IMR-90 (cell line): ENCODE measurements at regions not wholly inside any gene's neighbourhood (a gene's known extent, or its start where the extent isn't known, plus 50 kb on each side); places are given as distances from the start of the nearest gene placed in this dataset.
A peak's percentile ranks its signal among the peaks of the same experiment; 100 is the strongest.

ENCODE experiments used
- ATAC-seq: fragments of 200-7000 bp; cut with Tn5 transposase; 2 replicates; pipeline ENCODE4 v1.9.1; 2020; ENCODE audit warnings: low read depth, mild to moderate bottlenecking, moderate library complexity
- BruUV-seq: library from RNA; stranded (reverse); fragments of 400-500 nt; replicated peaks from 2 replicates; lab custom pipeline; 2021; lab: Mats Ljungman, UMichigan
- CTCF ChIA-PET: fragments of 300-600 bp; formaldehyde crosslinking; extraction: SDS; loops from one replicate; lab custom pipeline; 2021; ENCODE audit warnings: antibody characterized with exemption; lab: Yijun Ruan, JAX
- POLR2A ChIA-PET: fragments of 300-600 bp; sonication (Branson Sonifier 250); formaldehyde crosslinking; loops from one replicate; lab custom pipeline; 2022; ENCODE audit warnings: antibody characterized with exemption; ENCODE audit not compliant: unreplicated experiment; lab: Charles Lee
- DNase-seq: peaks from one replicate; pipeline ENCODE4 v3.0.0; 2013
- H2AFZ ChIP-seq: replicated peaks from 2 replicates; pipeline ENCODE3; 2013; ENCODE audit warnings: low read length, mild to moderate bottlenecking; ENCODE audit not compliant: poor library complexity
- H2AK5ac ChIP-seq: 2 replicates; pipeline ENCODE4 v1.6.1; 2013; ENCODE audit warnings: low read depth, low read length, inconsistent platforms
- H2AK9ac ChIP-seq: replicated peaks from 2 replicates; pipeline ENCODE3; 2013; ENCODE audit warnings: mild to moderate bottlenecking, low read depth, low read length, moderate library complexity; ENCODE audit not compliant: poor library complexity
- H2BK120ac ChIP-seq: 2 replicates; pipeline ENCODE4 v1.6.1; 2013; ENCODE audit warnings: low read depth, low read length, inconsistent platforms
- H2BK15ac ChIP-seq: 3 replicates; pipeline ENCODE4 v1.6.1; 2013; ENCODE audit warnings: low read depth, low read length, inconsistent platforms
- H2BK20ac ChIP-seq: 2 replicates; pipeline ENCODE4 v1.6.1; 2013; ENCODE audit warnings: low read depth, mild to moderate bottlenecking, inconsistent platforms, low read length, moderate library complexity
- H2BK5ac ChIP-seq: 2 replicates; pipeline ENCODE4 v1.6.1; 2013; ENCODE audit warnings: mild to moderate bottlenecking, low read depth, low read length, inconsistent platforms; ENCODE audit not compliant: poor library complexity, severe bottlenecking
- H3K14ac ChIP-seq: replicated peaks from 2 replicates; pipeline ENCODE4 v1.6.1; 2013; ENCODE audit warnings: low read depth, low read length, inconsistent platforms
- H3K18ac ChIP-seq: 2 replicates; pipeline ENCODE4 v1.6.1; 2013; ENCODE audit warnings: low read depth, low read length, control low read depth
- H3K23ac ChIP-seq: 2 replicates; pipeline ENCODE4 v1.6.1; 2013; ENCODE audit warnings: low read depth, low read length, inconsistent platforms
- H3K27ac ChIP-seq: 2 replicates; pipeline ENCODE4 v1.5.1; 2013; ENCODE audit warnings: mild to moderate bottlenecking, control low read depth, low read length; ENCODE audit not compliant: insufficient read depth
- H3K27me3 ChIP-seq: 2 replicates; pipeline ENCODE4 v1.6.1; 2013; ENCODE audit warnings: low read length; ENCODE audit not compliant: control insufficient read depth, insufficient read depth
- H3K36me3 ChIP-seq: 2 replicates; pipeline ENCODE4 v1.6.1; 2013; ENCODE audit warnings: low read length, mixed read lengths; ENCODE audit not compliant: control insufficient read depth, insufficient read depth
- H3K4ac ChIP-seq: 2 replicates; pipeline ENCODE4 v1.6.1; 2013; ENCODE audit warnings: low read depth, low read length, inconsistent platforms
- H3K4me1 ChIP-seq: 2 replicates; pipeline ENCODE4 v1.6.1; 2013; ENCODE audit warnings: low read length, mixed read lengths; ENCODE audit not compliant: control insufficient read depth, insufficient read depth
- H3K4me2 ChIP-seq: 2 replicates; pipeline ENCODE4 v1.6.1; 2013; ENCODE audit warnings: low read depth, mild to moderate bottlenecking, control low read depth, low read length, moderate library complexity
- H3K4me3 ChIP-seq: 2 replicates; pipeline ENCODE4 v1.5.1; 2013; ENCODE audit warnings: low read depth, mild to moderate bottlenecking, control low read depth, low read length, moderate library complexity; ENCODE audit not compliant: insufficient read depth
- H3K56ac ChIP-seq: 2 replicates; pipeline ENCODE4 v1.6.1; 2013; ENCODE audit warnings: low read length, inconsistent platforms; ENCODE audit not compliant: insufficient read depth; ENCODE audit errors: extremely low read depth
- H3K79me1 ChIP-seq, 2 experiments: 2 replicates each; pipeline ENCODE4 v1.6.1; 2013; ENCODE audit warnings: low read length in 2 of 2, inconsistent platforms in 1 of 2, low read depth in 1 of 2
- H3K9ac ChIP-seq: 2 replicates; pipeline ENCODE4 v1.6.1; 2013; ENCODE audit warnings: low read depth, low read length, control low read depth
- H3K9me1 ChIP-seq: 2 replicates; pipeline ENCODE4 v1.6.1; 2013; ENCODE audit warnings: low read length, inconsistent platforms; ENCODE audit not compliant: insufficient read depth
- H3K9me3 ChIP-seq: 2 replicates; pipeline ENCODE4 v1.6.1; 2013; ENCODE audit warnings: low read length; ENCODE audit not compliant: control insufficient read depth, insufficient read depth
- H4K20me1 ChIP-seq: 2 replicates; pipeline ENCODE4 v1.6.1; 2013; ENCODE audit warnings: low read length, inconsistent platforms; ENCODE audit not compliant: insufficient read depth
- H4K5ac ChIP-seq: 2 replicates; pipeline ENCODE4 v1.6.1; 2013; ENCODE audit warnings: mild to moderate bottlenecking, low read depth, low read length, control low read depth
- H4K8ac ChIP-seq, 2 experiments: 2 replicates each; pipeline ENCODE4 v1.6.1; 2013; ENCODE audit warnings: low read depth in 2 of 2, low read length in 2 of 2, control low read depth in 1 of 2, inconsistent platforms in 1 of 2
- H4K91ac ChIP-seq: 2 replicates; pipeline ENCODE4 v1.6.1; 2013; ENCODE audit warnings: low read depth, low read length, inconsistent platforms; ENCODE audit not compliant: insufficient read depth
- BHLHE40 ChIP-seq: fragments of 150-350 bp; IDR thresholded peaks from 2 replicates; pipeline ENCODE4 v1.6.1; 2016; ENCODE audit warnings: mild to moderate bottlenecking, low read depth, low read length
- CTCF ChIP-seq: conservative IDR thresholded peaks from 2 replicates; pipeline ENCODE4 v1.5.1; 2012; ENCODE audit warnings: mild to moderate bottlenecking, low read depth, low read length, improper control_type of control experiment
- ELK1 ChIP-seq: fragments of 150-350 bp; IDR thresholded peaks from 2 replicates; pipeline ENCODE4 v1.6.1; 2016; ENCODE audit warnings: low read depth, mild to moderate bottlenecking, low read length, moderate library complexity, borderline replicate concordance
- FOS ChIP-seq: fragments of 150-350 bp; IDR thresholded peaks from 2 replicates; pipeline ENCODE4 v1.6.1; 2016; ENCODE audit warnings: low read depth, low read length
- MAFK ChIP-seq: IDR thresholded peaks from 2 replicates; pipeline ENCODE4 v1.6.1; 2012; ENCODE audit warnings: low read depth, low read length, improper control_type of control experiment
- MXI1 ChIP-seq: IDR thresholded peaks from 2 replicates; pipeline ENCODE4 v1.6.1; 2012; ENCODE audit warnings: low read depth, mild to moderate bottlenecking, low read length, moderate library complexity, borderline replicate concordance
- POLR2A ChIP-seq: IDR thresholded peaks from 2 replicates; pipeline ENCODE4 v1.6.1; 2012; ENCODE audit warnings: mild to moderate bottlenecking, low read depth, low read length
- RFX5 ChIP-seq: IDR thresholded peaks from 2 replicates; pipeline ENCODE4 v1.8.0; 2012; ENCODE audit warnings: low read depth, mild to moderate bottlenecking, low read length, moderate library complexity
- USF2 ChIP-seq: fragments of 150-350 bp; IDR thresholded peaks from 2 replicates; pipeline ENCODE4 v1.6.1; 2017; ENCODE audit warnings: mild to moderate bottlenecking, antibody characterized with exemption, low read length, low read depth
- WGBS, 2 experiments: methylation state at CpG; one replicate each; pipeline versions ENCODE4 v1.1.5 to v1.1.7; 2013; ENCODE audit warnings: missing lambda C conversion rate in 2 of 2; ENCODE audit not compliant: insufficient read length in 1 of 2; ENCODE audit errors: extremely low coverage in 2 of 2; 5-methylcytosine and 5-hydroxymethylcytosine counted together
- dilution Hi-C: fragments of 300-500 bp; cut with HindIII; formaldehyde crosslinking; loops from one replicate; pipeline ENCODE4 v1.14.3; 2018; ENCODE audit warnings: low sequenced_read_pairs; ENCODE audit not compliant: unreplicated experiment
- in situ Hi-C: fragments of 300-500 bp; cut with MboI; formaldehyde crosslinking; loops from 3 replicates; pipeline ENCODE4 v1.14.3; 2019; ENCODE audit warnings: low sequenced_read_pairs, inconsistent platforms, mixed read lengths
- intact Hi-C: fragments of 100-400 bp; cut with micrococcal nuclease; formaldehyde crosslinking; loops from 2 replicates; pipeline ENCODE4 v1.10.0; 2022

GRCh38 chr6:141413196-141413595 lies 719.5 kb upstream of the GJE1 start:
- intact Hi-C loops, result no loop called here
- Histone ChIP-seq H3K4me3 (no peak overlapping the region), H3K9ac (no peak overlapping the region), H3K4me2 (no peak overlapping the region), H3K9me3 (peaks cover 5% of the 10 kb centered on the region), H2BK20ac (no peak overlapping the region), H3K79me1 (no peaks in the 10 kb centered on the region), H3K4me1 (no peaks in the 10 kb centered on the region; the same call in 1 of the 2 replicates), H3K18ac (no peak overlapping the region), H3K27ac (no peak overlapping the region), H4K5ac (no peak overlapping the region), H2AK9ac (no peak overlapping the region), H4K20me1 (no peaks in the 10 kb centered on the region), H3K23ac (no peak overlapping the region), H2AK5ac (no peak overlapping the region), H4K8ac (no peak overlapping the region), H3K27me3 (no peaks in the 10 kb centered on the region), H3K36me3 (no peaks in the 10 kb centered on the region), H3K56ac (no peak overlapping the region), H3K14ac (no peak overlapping the region; the same call in 1 of the 2 replicates), H2BK120ac (no peak overlapping the region), H2BK5ac (no peak overlapping the region), H4K91ac (no peak overlapping the region), H3K9me1 (0 out of 2 replicates have a peak, but pooled peaks cover 2% of the 10 kb centered on the region), H2AFZ (no peak overlapping the region), H3K4ac (no peak overlapping the region), H2BK15ac (no peak overlapping the region)
- ATAC-seq (no peak), DNase-seq (peak; percentile 4)
- in situ Hi-C loops, result no loop called here
- dilution Hi-C loops, result no loop called here
- BruUV-seq, result no TSS peak
- TF ChIP-seq FOS (no peak), MAFK (no peak), MXI1 (no peak), CTCF (no peak), ELK1 (no peak), USF2 (no peak), RFX5 (no peak), BHLHE40 (no peak), POLR2A (no peak)
- WGBS, 2 experiments, result no CpG with 5 or more reads among the region's 1 CpG
- ChIA-PET POLR2A (no interaction called here), CTCF (no interaction called here)
